ENCODE measurements at regions not wholly inside any gene's neighbourhood (a gene's known extent, or its start where the extent isn't known, plus 50 kb on each side); places are given as distances from the start of the nearest gene placed in this dataset.

DNA sequence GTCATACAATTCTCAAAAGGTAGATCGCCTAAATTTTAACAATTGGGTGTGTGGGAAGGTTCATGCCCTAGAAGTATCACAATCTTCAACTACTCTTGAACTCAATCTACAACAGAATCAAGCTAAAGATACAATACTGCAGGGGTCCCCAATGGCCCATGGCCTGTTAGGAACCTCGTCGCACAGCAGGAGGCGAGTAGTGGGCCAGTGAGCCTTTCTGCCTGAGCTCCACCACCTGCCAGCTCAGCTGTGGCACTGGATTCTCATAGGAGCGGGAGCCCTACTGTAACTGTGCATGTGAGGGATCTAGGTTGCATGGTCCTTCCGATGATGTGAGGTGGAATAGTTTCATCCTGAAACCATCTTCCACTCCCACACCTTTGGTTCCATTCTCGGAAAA lies 230.6 kb downstream of the KLF12 start:
- TF ChIP-seq, protein P1, sequence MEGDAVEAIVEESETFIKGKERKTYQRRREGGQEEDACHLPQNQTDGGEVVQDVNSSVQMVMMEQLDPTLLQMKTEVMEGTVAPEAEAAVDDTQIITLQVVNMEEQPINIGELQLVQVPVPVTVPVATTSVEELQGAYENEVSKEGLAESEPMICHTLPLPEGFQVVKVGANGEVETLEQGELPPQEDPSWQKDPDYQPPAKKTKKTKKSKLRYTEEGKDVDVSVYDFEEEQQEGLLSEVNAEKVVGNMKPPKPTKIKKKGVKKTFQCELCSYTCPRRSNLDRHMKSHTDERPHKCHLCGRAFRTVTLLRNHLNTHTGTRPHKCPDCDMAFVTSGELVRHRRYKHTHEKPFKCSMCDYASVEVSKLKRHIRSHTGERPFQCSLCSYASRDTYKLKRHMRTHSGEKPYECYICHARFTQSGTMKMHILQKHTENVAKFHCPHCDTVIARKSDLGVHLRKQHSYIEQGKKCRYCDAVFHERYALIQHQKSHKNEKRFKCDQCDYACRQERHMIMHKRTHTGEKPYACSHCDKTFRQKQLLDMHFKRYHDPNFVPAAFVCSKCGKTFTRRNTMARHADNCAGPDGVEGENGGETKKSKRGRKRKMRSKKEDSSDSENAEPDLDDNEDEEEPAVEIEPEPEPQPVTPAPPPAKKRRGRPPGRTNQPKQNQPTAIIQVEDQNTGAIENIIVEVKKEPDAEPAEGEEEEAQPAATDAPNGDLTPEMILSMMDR (IDR thresholded peaks at IDR 0.05; ENCODE audit: insufficient read depth, low read depth, low read length): no peak
- TF ChIP-seq EZH2 (IDR thresholded peaks at IDR 0.05; ENCODE audit: insufficient read depth, low read length): no peak
